Neural cell (in vitro differentiated cells): ENCODE measurements at regions not wholly inside any gene's neighbourhood (a gene's known extent, or its start where the extent isn't known, plus 50 kb on each side); places are given as distances from the start of the nearest gene placed in this dataset.
A peak's percentile ranks its signal among the peaks of the same experiment; 100 is the strongest.

Experiments
- H2AFZ ChIP-seq: fragments of 200-600, 300-800 bp; sonication (generic), shearing (Covaris generic); 2 replicates; pipeline ENCODE4 v1.6.0; 2014; ENCODE audit warnings: low read depth, mild to moderate bottlenecking, antibody characterized with exemption, low read length, moderate library complexity
- H3F3A ChIP-seq: fragments of 200-600 bp; shearing (Covaris generic); 2 replicates; pipeline ENCODE4 v1.6.1; 2016; ENCODE audit warnings: mild to moderate bottlenecking, moderate library complexity, mixed read lengths, antibody characterized with exemption, low read length; ENCODE audit not compliant: insufficient read depth, poor library complexity, severe bottlenecking
- H3K27ac ChIP-seq: fragments of 200-600, 300-800 bp; sonication (generic), shearing (Covaris generic); 2 replicates; pipeline ENCODE4 v1.5.1; 2014; ENCODE audit warnings: mild to moderate bottlenecking, low read length, moderate library complexity
- H3K27me3 ChIP-seq: fragments of 300-800, 200-600 bp; sonication (generic), shearing (Covaris generic); 2 replicates; pipeline ENCODE4 v1.6.0; 2014; ENCODE audit warnings: mild to moderate bottlenecking, low read depth, low read length, moderate library complexity; ENCODE audit not compliant: insufficient read depth
- H3K36me3 ChIP-seq: fragments of 300-800, 200-600 bp; sonication (generic), shearing (Covaris generic); 2 replicates; pipeline ENCODE4 v1.5.1; 2014; ENCODE audit warnings: mild to moderate bottlenecking, antibody characterized with exemption, low read length, moderate library complexity; ENCODE audit not compliant: insufficient read depth
- H3K4me2 ChIP-seq: fragments of 300-800, 200-600 bp; sonication (generic), shearing (Covaris generic); 2 replicates; pipeline ENCODE4 v1.6.0; 2014; ENCODE audit warnings: mild to moderate bottlenecking, low read length
- H3K4me3 ChIP-seq: fragments of 300-800, 200-600 bp; sonication (generic), shearing (Covaris generic); 2 replicates; pipeline ENCODE4 v1.5.1; 2014; ENCODE audit warnings: mild to moderate bottlenecking, low read length, moderate library complexity
- H3K79me2 ChIP-seq: fragments of 200-600 bp; shearing (Covaris generic); replicated peaks from 2 replicates; pipeline ENCODE4 v1.6.0; 2014; ENCODE audit warnings: mild to moderate bottlenecking, low read length, moderate library complexity; ENCODE audit not compliant: insufficient read depth
- H3K9ac ChIP-seq: fragments of 300-800, 200-600 bp; sonication (generic), shearing (Covaris generic); 2 replicates; pipeline ENCODE4 v1.6.1; 2016; ENCODE audit warnings: mild to moderate bottlenecking, low read length, mixed read lengths
- H3K9me2 ChIP-seq: fragments of 200-600 bp; shearing (Covaris generic); 2 replicates; pipeline ENCODE4 v1.6.1; 2016; ENCODE audit warnings: mild to moderate bottlenecking, low read length, mixed read lengths; ENCODE audit not compliant: insufficient read depth
- H3K9me3 ChIP-seq: fragments of 200-600, 300-800 bp; sonication (generic), shearing (Covaris generic); 2 replicates; pipeline ENCODE4 v1.6.1; 2016; ENCODE audit warnings: mild to moderate bottlenecking, mixed run types, low read length, moderate library complexity, mixed read lengths
- H4K20me1 ChIP-seq: fragments of 200-600 bp; shearing (Covaris generic); 2 replicates; pipeline ENCODE4 v1.6.1; 2016; ENCODE audit warnings: mild to moderate bottlenecking, mixed run types; ENCODE audit not compliant: insufficient read depth
- EP300 ChIP-seq: fragments of 450-650 bp; conservative IDR thresholded peaks from 2 replicates; pipeline ENCODE4 v1.6.1; 2014; ENCODE audit warnings: antibody characterized with exemption, mild to moderate bottlenecking, moderate library complexity; ENCODE audit not compliant: poor library complexity, severe bottlenecking
- EZH2 ChIP-seq: fragments of 200-600, 300-800 bp; shearing (Covaris generic), sonication (generic); IDR thresholded peaks from 2 replicates; pipeline ENCODE4 v1.6.1; 2014; ENCODE audit warnings: antibody characterized with exemption, low read length, borderline replicate concordance, mild to moderate bottlenecking; ENCODE audit not compliant: insufficient read depth, poor library complexity, severe bottlenecking
- MXI1 ChIP-seq: fragments of 450-650 bp; conservative IDR thresholded peaks from 2 replicates; pipeline ENCODE4 v1.6.1; 2014; ENCODE audit warnings: antibody characterized with exemption, mild to moderate bottlenecking; ENCODE audit not compliant: poor library complexity, severe bottlenecking
- POLR2AphosphoS5 ChIP-seq: IDR thresholded peaks from 2 replicates; pipeline ENCODE4 v1.6.1; 2012
- RAD21 ChIP-seq: fragments of 450-650 bp; conservative IDR thresholded peaks from 2 replicates; pipeline ENCODE4 v1.6.1; 2014; ENCODE audit warnings: antibody characterized with exemption, mild to moderate bottlenecking, moderate library complexity
- SMC3 ChIP-seq: fragments of 450-650 bp; conservative IDR thresholded peaks from 2 replicates; pipeline ENCODE4 v1.6.1; 2014; ENCODE audit warnings: antibody characterized with exemption, mild to moderate bottlenecking, moderate library complexity; ENCODE audit not compliant: poor library complexity
- TAF1 ChIP-seq: IDR thresholded peaks from 2 replicates; pipeline ENCODE4 v1.6.1; 2012; ENCODE audit warnings: low read depth
- TF ChIP-seq, protein P1 (sequence below): fragments of 450-650 bp; IDR thresholded peaks from 2 replicates; pipeline ENCODE4 v1.5.1; 2014; ENCODE audit warnings: antibody characterized with exemption, mild to moderate bottlenecking, moderate library complexity; ENCODE audit not compliant: poor library complexity, severe bottlenecking
- TF ChIP-seq, protein P2 (sequence below): IDR thresholded peaks from 2 replicates; pipeline ENCODE4 v1.6.1; 2012; ENCODE audit warnings: borderline replicate concordance

DNA sequence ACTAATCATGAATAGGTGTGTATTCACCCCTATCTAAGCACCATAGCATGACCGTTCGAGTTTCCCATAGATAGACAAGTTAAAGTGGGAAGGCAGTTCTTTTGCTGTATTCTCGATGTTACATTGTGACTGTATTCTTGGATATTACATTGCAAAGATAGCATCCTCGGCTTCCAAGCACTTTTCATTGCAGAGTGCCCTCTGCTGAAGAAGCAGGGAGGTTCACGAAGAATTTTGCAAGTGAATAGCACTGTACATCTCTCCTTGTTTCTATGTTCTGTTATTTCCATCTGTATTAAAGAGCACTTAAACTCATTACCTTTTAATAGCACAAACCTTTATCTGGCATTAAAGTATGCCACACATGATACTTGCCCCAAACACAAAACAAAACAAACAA lies 426.7 kb upstream of the ARX start:
- Histone ChIP-seq H3K9ac (no peak overlapping the region), H4K20me1 (no peaks in the 10 kb centered on the region), H3K4me3 (no peak overlapping the region), H3K4me2 (no peak overlapping the region), H3K9me3 (no peaks in the 10 kb centered on the region), H3F3A (no peaks in the 10 kb centered on the region), H3K27ac (no peak overlapping the region), H3K79me2 (no peaks in the 10 kb centered on the region), H3K27me3 (no peaks in the 10 kb centered on the region), H3K36me3 (no peaks in the 10 kb centered on the region), H2AFZ (no peak overlapping the region), H3K9me2 (no peaks in the 10 kb centered on the region)
- peak; percentile 72 for TF ChIP-seq RAD21
- TF ChIP-seq, protein P1, sequence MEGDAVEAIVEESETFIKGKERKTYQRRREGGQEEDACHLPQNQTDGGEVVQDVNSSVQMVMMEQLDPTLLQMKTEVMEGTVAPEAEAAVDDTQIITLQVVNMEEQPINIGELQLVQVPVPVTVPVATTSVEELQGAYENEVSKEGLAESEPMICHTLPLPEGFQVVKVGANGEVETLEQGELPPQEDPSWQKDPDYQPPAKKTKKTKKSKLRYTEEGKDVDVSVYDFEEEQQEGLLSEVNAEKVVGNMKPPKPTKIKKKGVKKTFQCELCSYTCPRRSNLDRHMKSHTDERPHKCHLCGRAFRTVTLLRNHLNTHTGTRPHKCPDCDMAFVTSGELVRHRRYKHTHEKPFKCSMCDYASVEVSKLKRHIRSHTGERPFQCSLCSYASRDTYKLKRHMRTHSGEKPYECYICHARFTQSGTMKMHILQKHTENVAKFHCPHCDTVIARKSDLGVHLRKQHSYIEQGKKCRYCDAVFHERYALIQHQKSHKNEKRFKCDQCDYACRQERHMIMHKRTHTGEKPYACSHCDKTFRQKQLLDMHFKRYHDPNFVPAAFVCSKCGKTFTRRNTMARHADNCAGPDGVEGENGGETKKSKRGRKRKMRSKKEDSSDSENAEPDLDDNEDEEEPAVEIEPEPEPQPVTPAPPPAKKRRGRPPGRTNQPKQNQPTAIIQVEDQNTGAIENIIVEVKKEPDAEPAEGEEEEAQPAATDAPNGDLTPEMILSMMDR = peak; percentile 70
- peak; percentile 76 for TF ChIP-seq SMC3
- TF ChIP-seq MXI1 = no peak

GRCh38 chrX:25433307-25433706 lies 417.5 kb upstream of the ARX start:
- Histone ChIP-seq H3F3A (no peaks in the 10 kb centered on the region), H3K27me3 (no peaks in the 10 kb centered on the region), H3K9me2 (no peaks in the 10 kb centered on the region), H3K9me3 (no peaks in the 10 kb centered on the region), H3K4me2 (no peak overlapping the region), H3K36me3 (no peaks in the 10 kb centered on the region), H3K4me3 (no peak overlapping the region), H3K27ac (peak overlapping the region; percentile 44), H2AFZ (no peak overlapping the region), H3K9ac (no peak overlapping the region), H3K79me2 (no peaks in the 10 kb centered on the region), H4K20me1 (no peaks in the 10 kb centered on the region)
- TF ChIP-seq MXI1 (no peak), TAF1 (no peak), POLR2AphosphoS5 (no peak), SMC3 (no peak), EZH2 (no peak), EP300 (no peak), RAD21 (no peak)
- TF ChIP-seq, protein P1 = no peak
- TF ChIP-seq, protein P2, sequence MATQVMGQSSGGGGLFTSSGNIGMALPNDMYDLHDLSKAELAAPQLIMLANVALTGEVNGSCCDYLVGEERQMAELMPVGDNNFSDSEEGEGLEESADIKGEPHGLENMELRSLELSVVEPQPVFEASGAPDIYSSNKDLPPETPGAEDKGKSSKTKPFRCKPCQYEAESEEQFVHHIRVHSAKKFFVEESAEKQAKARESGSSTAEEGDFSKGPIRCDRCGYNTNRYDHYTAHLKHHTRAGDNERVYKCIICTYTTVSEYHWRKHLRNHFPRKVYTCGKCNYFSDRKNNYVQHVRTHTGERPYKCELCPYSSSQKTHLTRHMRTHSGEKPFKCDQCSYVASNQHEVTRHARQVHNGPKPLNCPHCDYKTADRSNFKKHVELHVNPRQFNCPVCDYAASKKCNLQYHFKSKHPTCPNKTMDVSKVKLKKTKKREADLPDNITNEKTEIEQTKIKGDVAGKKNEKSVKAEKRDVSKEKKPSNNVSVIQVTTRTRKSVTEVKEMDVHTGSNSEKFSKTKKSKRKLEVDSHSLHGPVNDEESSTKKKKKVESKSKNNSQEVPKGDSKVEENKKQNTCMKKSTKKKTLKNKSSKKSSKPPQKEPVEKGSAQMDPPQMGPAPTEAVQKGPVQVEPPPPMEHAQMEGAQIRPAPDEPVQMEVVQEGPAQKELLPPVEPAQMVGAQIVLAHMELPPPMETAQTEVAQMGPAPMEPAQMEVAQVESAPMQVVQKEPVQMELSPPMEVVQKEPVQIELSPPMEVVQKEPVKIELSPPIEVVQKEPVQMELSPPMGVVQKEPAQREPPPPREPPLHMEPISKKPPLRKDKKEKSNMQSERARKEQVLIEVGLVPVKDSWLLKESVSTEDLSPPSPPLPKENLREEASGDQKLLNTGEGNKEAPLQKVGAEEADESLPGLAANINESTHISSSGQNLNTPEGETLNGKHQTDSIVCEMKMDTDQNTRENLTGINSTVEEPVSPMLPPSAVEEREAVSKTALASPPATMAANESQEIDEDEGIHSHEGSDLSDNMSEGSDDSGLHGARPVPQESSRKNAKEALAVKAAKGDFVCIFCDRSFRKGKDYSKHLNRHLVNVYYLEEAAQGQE = no peak
